Fibroblast of skin of right quadriceps (primary cell): ENCODE measurements at regions not wholly inside any gene's neighbourhood (a gene's known extent, or its start where the extent isn't known, plus 50 kb on each side); places are given as distances from the start of the nearest gene placed in this dataset.
A peak's percentile ranks its signal among the peaks of the same experiment; 100 is the strongest.

Source experiments
- DNase-seq: peaks from one replicate; pipeline ENCODE4 v3.0.0-alpha.2; 2013

- peak; percentile 58 for DNase-seq
Observed at GRCh38 chr15:62591842-62592838, 427.1 kb upstream of the C2CD4B start.

DNA sequence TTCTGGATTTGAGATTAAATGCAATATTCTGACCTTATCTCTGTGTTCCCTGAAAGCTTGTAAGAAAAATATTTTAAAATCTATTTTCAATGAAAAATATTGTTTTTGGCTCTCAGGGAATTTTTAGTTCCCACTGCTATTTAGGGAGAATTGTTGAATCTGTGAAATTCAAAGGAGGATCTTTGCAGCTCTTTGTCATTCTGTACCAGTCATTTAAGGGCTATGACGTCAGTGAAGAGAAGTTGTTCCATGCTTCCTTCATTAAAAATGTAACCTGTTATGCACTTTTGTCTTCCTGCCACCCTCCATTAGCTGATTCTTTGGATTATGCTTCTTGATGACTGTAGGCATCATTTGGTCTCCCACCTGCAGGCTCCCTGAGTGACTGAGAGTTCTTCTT, 427.8 kb upstream of the C2CD4B start:
- no peak for DNase-seq

- peak; percentile 50 for DNase-seq
Observed at GRCh38 chr15:62593681-62594399, 428.8 kb upstream of the C2CD4B start.

- DNase-seq, result no peak
Observed at GRCh38 chr15:62598217-62598616, 433.1 kb upstream of the C2CD4B start.

- DNase-seq, result no peak
Observed at GRCh38 chr15:62599791-62600777, 435.0 kb upstream of the C2CD4B start.

DNA sequence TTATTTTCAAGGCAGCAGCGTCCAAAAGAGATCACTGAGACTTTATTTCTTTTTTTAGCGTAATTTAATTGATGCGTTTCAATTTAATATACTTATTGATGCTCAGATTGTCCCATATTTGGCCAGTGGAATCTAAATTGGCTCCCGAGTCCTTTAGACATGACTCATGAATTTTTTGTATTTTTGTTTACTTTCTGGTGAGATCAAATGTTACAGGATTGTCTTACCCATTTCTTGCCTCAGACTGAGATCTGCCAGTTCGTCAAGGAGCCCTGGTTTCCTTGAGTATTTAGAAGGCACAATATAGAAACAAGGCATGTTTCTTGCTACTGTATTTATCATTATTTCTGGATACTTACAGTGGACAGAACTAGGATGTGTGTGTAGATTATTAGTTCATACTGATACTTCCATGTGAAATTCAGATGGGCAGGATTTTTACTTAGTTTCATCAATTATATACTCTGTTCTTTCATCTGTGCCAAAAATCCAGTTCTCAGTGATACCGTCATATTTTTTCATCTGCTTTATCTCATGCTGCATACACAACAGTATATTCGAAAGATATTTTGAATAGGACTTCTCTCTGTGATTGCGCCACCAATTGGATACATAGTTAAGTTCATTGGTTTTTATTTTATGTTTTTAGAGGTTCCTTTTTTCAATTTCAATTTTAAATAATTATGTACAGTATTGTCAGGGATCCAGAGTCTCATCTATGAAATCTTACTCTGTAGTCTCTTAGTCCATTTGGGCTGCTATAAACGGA, 436.9 kb upstream of the C2CD4B start:
- DNase-seq, result no peak

DNA sequence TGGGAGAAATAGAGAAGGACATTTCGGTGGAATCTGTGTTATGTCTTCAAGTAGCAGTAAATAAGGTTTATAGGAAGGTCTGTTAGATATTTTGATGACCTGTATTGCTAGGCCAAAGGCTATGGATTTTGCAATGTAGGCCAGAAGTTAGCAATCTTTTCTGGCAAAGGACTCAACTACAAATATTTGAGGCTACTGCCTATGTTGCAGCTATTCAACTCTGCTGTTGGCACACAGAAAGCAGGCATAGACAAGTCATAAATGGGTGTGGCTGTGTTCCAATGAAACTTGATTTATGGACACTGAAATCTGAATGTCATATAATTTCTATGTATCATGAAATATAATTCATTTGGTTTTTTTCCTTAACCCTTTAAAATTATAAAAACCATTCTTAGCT, 438.7 kb upstream of the C2CD4B start:
- DNase-seq, result peak; percentile 83

GRCh38 chr15:62605282-62605681, 437.3 kb upstream of the TPM1 start:
- DNase-seq, result no peak

- DNase-seq, result peak; percentile 100
Observed at GRCh38 chr15:62606376-62607113, 436.0 kb upstream of the TPM1 start.

DNA sequence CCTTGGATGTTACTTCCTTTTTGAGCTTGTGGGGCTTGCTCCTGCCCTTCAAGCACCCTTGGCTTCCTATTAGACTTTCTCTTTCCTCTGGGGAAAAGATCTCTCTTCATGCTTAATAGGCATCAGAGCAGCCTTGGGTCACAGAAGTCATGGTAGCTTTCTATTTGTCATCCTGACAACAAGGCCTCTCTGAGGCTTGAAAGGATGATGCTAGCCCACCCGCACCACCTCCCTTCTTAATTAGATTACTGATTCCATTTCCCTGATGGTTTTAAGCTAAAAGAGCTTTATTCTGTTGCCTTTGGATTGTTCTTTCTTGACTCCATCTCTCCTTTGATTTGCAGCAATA, 435.5 kb upstream of the TPM1 start:
- DNase-seq, result no peak

DNA sequence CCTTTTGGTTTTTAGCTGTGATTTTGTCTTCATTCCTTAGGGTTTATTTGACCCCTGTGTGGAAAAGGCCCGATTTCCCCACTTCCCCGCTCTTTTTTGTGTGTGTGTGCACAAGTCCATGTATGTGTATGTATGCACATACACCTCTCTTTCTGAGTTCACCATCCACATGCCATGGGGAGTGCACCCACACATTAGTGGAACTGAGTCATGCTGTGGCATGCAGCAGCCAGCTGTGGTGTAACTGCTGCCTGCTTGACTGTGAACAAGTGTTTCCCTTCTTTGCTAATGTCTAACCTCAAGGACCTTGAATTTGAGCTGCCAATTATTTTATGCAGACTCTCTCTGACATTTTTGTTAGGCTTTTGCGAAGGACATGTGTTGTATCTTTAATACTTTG, 434.9 kb upstream of the TPM1 start:
- DNase-seq, result peak; percentile 60

- DNase-seq, result no peak
Observed at GRCh38 chr15:62608369-62608768, 434.2 kb upstream of the TPM1 start.

GRCh38 chr15:62610265-62610869, 432.2 kb upstream of the TPM1 start:
- DNase-seq, result no peak

GRCh38 chr15:62611002-62611401, 431.5 kb upstream of the TPM1 start:
- no peak for DNase-seq

- no peak for DNase-seq
Observed at GRCh38 chr15:62612183-62612733, 430.3 kb upstream of the TPM1 start.

GRCh38 chr15:62612771-62613170, 429.8 kb upstream of the TPM1 start:
- no peak for DNase-seq

GRCh38 chr15:62616746-62617145, 425.8 kb upstream of the TPM1 start:
- DNase-seq, result no peak

DNA sequence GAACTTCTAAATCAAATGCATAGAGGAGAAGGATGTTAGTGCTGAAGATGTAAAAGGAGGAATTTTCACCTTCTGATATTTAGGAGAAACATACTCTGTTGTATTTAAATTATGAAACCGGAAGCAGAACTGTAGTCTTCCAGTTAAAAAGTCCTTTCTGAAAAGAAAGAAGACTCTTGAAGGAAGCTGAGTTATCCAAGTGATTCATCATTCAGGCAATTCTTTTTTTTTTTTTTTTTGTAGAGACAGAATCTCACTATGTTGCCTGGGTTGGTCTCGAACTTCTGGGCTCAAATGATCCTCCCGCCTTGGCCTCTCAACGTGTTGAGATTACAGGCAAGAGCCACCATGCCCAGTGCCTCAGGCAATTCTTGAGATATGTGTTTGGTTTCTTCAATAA, 424.8 kb upstream of the TPM1 start:
- DNase-seq, result no peak

GRCh38 chr15:62618432-62618831, 424.1 kb upstream of the TPM1 start:
- DNase-seq, result peak; percentile 93

DNA sequence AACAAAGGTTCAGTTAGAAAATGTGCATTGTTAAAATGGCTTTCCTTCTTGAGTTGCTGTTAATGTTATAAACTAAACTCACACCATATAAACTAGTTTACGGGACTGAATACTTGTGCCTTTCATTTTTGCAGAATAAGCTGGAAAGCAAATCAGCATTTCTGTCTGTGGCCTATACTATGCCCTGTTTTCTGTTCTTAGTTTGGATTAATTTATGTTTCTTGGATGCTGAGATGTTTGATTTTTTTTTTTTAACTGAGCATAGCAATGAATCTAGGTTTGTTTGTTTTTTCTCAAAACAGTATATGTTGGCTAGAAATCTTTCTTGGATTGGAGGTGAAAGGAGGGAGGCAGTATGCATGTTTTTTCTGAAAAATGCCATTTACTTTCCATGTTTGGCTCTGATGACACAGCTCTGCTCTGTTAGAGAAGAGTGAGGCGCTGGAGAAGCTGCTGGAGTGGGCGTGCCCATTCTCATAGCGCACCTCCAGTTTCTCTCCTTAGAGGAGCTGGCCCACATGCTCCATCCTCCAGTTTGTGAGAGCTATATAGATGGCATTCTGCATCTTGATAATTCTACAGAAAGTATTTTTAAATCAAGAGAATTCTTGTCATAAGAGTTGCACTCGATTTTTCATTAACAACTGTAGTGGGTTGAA, 423.6 kb upstream of the TPM1 start:
- DNase-seq, result peak; percentile 49
